ENCODE measurements at regions not wholly inside any gene's neighbourhood (a gene's known extent, or its start where the extent isn't known, plus 50 kb on each side); places are given as distances from the start of the nearest gene placed in this dataset.

- H3K27ac ChIP-seq: no peak overlapping the region
- H3K4me3 Mint-ChIP-seq: no peak overlapping the region
- no peaks in the 10 kb centered on the region for H3K9me3 Mint-ChIP-seq
- peaks cover 4% of the 10 kb centered on the region for H3K27me3 Mint-ChIP-seq (ENCODE audit: insufficient read depth, low read depth)
- no peak overlapping the region for H3K4me2 ChIP-seq
- H3K36me3 ChIP-seq: no peaks in the 10 kb centered on the region
- no peaks in the 10 kb centered on the region for H3K27me3 ChIP-seq
- no peaks in the 10 kb centered on the region for H3K4me1 ChIP-seq
- no peaks in the 10 kb centered on the region for H3K36me3 Mint-ChIP-seq
- H3K9ac ChIP-seq: no peak overlapping the region
- no peaks in the 10 kb centered on the region for H4K20me1 ChIP-seq (ENCODE audit: low read depth)
- H2AFZ ChIP-seq (replicated peaks): no peak overlapping the region
- no peaks in the 10 kb centered on the region for H3F3A ChIP-seq (ENCODE audit: low read depth)
- no peak overlapping the region for H3K27ac Mint-ChIP-seq
- no peak overlapping the region for H3K4me3 ChIP-seq
- no peak for DNase-seq (ENCODE audit: low spot score)
- H3K9me3 ChIP-seq (ENCODE audit: low read depth): no peaks in the 10 kb centered on the region
- H3K79me2 ChIP-seq (ENCODE audit: low read depth): no peaks in the 10 kb centered on the region
- TF ChIP-seq EZH2phosphoT487 (IDR thresholded peaks at IDR 0.05): no peak
- TF ChIP-seq CTCF (IDR thresholded peaks at IDR 0.05): no peak
- TF ChIP-seq EZH2 (IDR thresholded peaks at IDR 0.05): no peak
- H3K4me1 Mint-ChIP-seq: peaks cover 3% of the 10 kb centered on the region
Observed at GRCh38 chr11:11029027-11029426, 171.2 kb upstream of the ZBED5 start.

GRCh38 chr11:11028017-11028692 is 170.3 kb upstream of the ZBED5 start:
- Mint-ChIP-seq H3K4me3 (no peak overlapping the region), H3K27me3 (ENCODE audit: insufficient read depth, low read depth) (peaks cover 4% of the 10 kb centered on the region), H3K27ac (peak overlapping the region; percentile 84), H3K9me3 (no peaks in the 10 kb centered on the region), H3K36me3 (no peaks in the 10 kb centered on the region), H3K4me1 (peaks cover 3% of the 10 kb centered on the region)
- H3K27ac ChIP-seq: no peak overlapping the region
- no peaks in the 10 kb centered on the region for H3K79me2 ChIP-seq (ENCODE audit: low read depth)
- no peaks in the 10 kb centered on the region for H3K9me3 ChIP-seq (ENCODE audit: low read depth)
- H2AFZ ChIP-seq (replicated peaks): no peak overlapping the region
- H3K4me2 ChIP-seq: no peak overlapping the region
- no peaks in the 10 kb centered on the region for H3K27me3 ChIP-seq
- H3K4me3 ChIP-seq: no peak overlapping the region
- H3K4me1 ChIP-seq: no peaks in the 10 kb centered on the region
- DNase-seq (ENCODE audit: low spot score): peak; percentile 76
- no peak overlapping the region for H3K9ac ChIP-seq
- no peaks in the 10 kb centered on the region for H3F3A ChIP-seq (ENCODE audit: low read depth)
- TF ChIP-seq CTCF (IDR thresholded peaks at IDR 0.05) (peak; percentile 77), EZH2 (IDR thresholded peaks at IDR 0.05) (no peak)
- no peaks in the 10 kb centered on the region for H3K36me3 ChIP-seq
- no peaks in the 10 kb centered on the region for H4K20me1 ChIP-seq (ENCODE audit: low read depth)

- no peak overlapping the region for H2AFZ ChIP-seq (replicated peaks)
- H3K27me3 ChIP-seq: no peaks in the 10 kb centered on the region
- H3K4me1 Mint-ChIP-seq: peaks cover 3% of the 10 kb centered on the region
- H3K27ac ChIP-seq: no peak overlapping the region
- no peaks in the 10 kb centered on the region for H3F3A ChIP-seq (ENCODE audit: low read depth)
- no peaks in the 10 kb centered on the region for H4K20me1 ChIP-seq (ENCODE audit: low read depth)
- H3K79me2 ChIP-seq (ENCODE audit: low read depth): no peaks in the 10 kb centered on the region
- H3K4me3 Mint-ChIP-seq: no peak overlapping the region
- no peaks in the 10 kb centered on the region for H3K9me3 ChIP-seq (ENCODE audit: low read depth)
- H3K27me3 Mint-ChIP-seq (ENCODE audit: insufficient read depth, low read depth): peaks cover 4% of the 10 kb centered on the region
- no peak overlapping the region for H3K4me2 ChIP-seq
- no peaks in the 10 kb centered on the region for H3K4me1 ChIP-seq
- no peaks in the 10 kb centered on the region for H3K36me3 ChIP-seq
- no peak overlapping the region for H3K27ac Mint-ChIP-seq
- TF ChIP-seq EZH2 (IDR thresholded peaks at IDR 0.05) (no peak), CTCF (IDR thresholded peaks at IDR 0.05) (no peak), EZH2phosphoT487 (IDR thresholded peaks at IDR 0.05) (no peak)
- DNase-seq (ENCODE audit: low spot score): no peak
- H3K36me3 Mint-ChIP-seq: no peaks in the 10 kb centered on the region
- no peak overlapping the region for H3K4me3 ChIP-seq
- no peaks in the 10 kb centered on the region for H3K9me3 Mint-ChIP-seq
- no peak overlapping the region for H3K9ac ChIP-seq
Observed at GRCh38 chr11:11027288-11027687, 169.4 kb upstream of the ZBED5 start.
